GM23248 (cell line): ENCODE measurements at regions not wholly inside any gene's neighbourhood (a gene's known extent, or its start where the extent isn't known, plus 50 kb on each side); places are given as distances from the start of the nearest gene placed in this dataset.

ENCODE experiments used
- DNase-seq: peaks from one replicate; pipeline ENCODE4 v3.0.0-alpha.2; 2015
- H2AFZ ChIP-seq: fragments of 200-600 bp; sonication (generic); 2 replicates; pipeline ENCODE4 v1.6.1; 2016; ENCODE audit warnings: antibody characterized with exemption
- H3F3A ChIP-seq: fragments of 200-600 bp; sonication (generic); 2 replicates; pipeline ENCODE4 v1.6.1; 2016; ENCODE audit warnings: mild to moderate bottlenecking, antibody characterized with exemption, mixed run types; ENCODE audit not compliant: insufficient read depth
- H3K27ac ChIP-seq: fragments of 200-600 bp; sonication (generic); 2 replicates; pipeline ENCODE4 v1.5.1; 2016; ENCODE audit warnings: mild to moderate bottlenecking
- H3K27me3 ChIP-seq: fragments of 200-600 bp; sonication (generic); replicated peaks from 2 replicates; pipeline ENCODE4 v1.6.1; 2016; ENCODE audit warnings: mild to moderate bottlenecking; ENCODE audit not compliant: insufficient read depth
- H3K36me3 ChIP-seq: fragments of 200-600 bp; sonication (generic); 2 replicates; pipeline ENCODE4 v1.6.1; 2016; ENCODE audit warnings: low read depth, mild to moderate bottlenecking
- H3K4me1 ChIP-seq: fragments of 200-600 bp; sonication (generic); 2 replicates; pipeline ENCODE4 v1.6.1; 2016; ENCODE audit warnings: mild to moderate bottlenecking; ENCODE audit not compliant: insufficient read depth
- H3K4me2 ChIP-seq: fragments of 200-600 bp; sonication (generic); one replicate; pipeline ENCODE4 v1.6.1; 2016; ENCODE audit warnings: mild to moderate bottlenecking; ENCODE audit not compliant: unreplicated experiment
- H3K4me3 ChIP-seq: fragments of 200-600 bp; sonication (generic); 2 replicates; pipeline ENCODE4 v1.5.1; 2016; ENCODE audit warnings: mild to moderate bottlenecking
- H3K79me2 ChIP-seq: fragments of 200-600 bp; sonication (generic); 2 replicates; pipeline ENCODE4 v1.6.1; 2016; ENCODE audit warnings: mild to moderate bottlenecking; ENCODE audit not compliant: insufficient read depth
- H3K9ac ChIP-seq: fragments of 200-600 bp; sonication (generic); 2 replicates; pipeline ENCODE4 v1.6.1; 2016; ENCODE audit warnings: mild to moderate bottlenecking
- H3K9me2 ChIP-seq: fragments of 200-600 bp; sonication (generic); 2 replicates; pipeline ENCODE4 v1.6.1; 2016; ENCODE audit warnings: mixed run types, mild to moderate bottlenecking, moderate library complexity; ENCODE audit not compliant: insufficient read depth
- H3K9me3 ChIP-seq: fragments of 200-600 bp; sonication (generic); one replicate; pipeline ENCODE4 v1.6.1; 2017; ENCODE audit warnings: low read depth
- H4K20me1 ChIP-seq: fragments of 200-600 bp; sonication (generic); 2 replicates; pipeline ENCODE4 v1.6.0; 2016; ENCODE audit not compliant: insufficient read depth
- EZH2 ChIP-seq: fragments of 200-600 bp; sonication (generic); IDR thresholded peaks from 2 replicates; pipeline ENCODE4 v1.6.1; 2018; ENCODE audit warnings: antibody characterized with exemption, mild to moderate bottlenecking; ENCODE audit not compliant: insufficient read depth, poor library complexity, severe bottlenecking
- EZH2phosphoT487 ChIP-seq: fragments of 200-600 bp; sonication (generic); IDR thresholded peaks from 2 replicates; pipeline ENCODE4 v1.6.1; 2018; ENCODE audit warnings: antibody characterized with exemption, moderate library complexity, mild to moderate bottlenecking, low read depth; ENCODE audit not compliant: insufficient read depth
- WGBS, 2 experiments: methylation state at CpG; one replicate each; pipeline ENCODE4 v1.1.6; 2015 to 2017; ENCODE audit warnings: low lambda C conversion rate in 2 of 2, low coverage in 1 of 2; ENCODE audit errors: missing lambda C conversion rate in 2 of 2; 5-methylcytosine and 5-hydroxymethylcytosine counted together
- in situ Hi-C: fragments of 300-500 bp; cut with MboI; formaldehyde crosslinking; loops from 2 replicates; pipeline ENCODE4 v1.15.0; 2020

- in situ Hi-C loops = no loop called here
- no peaks in the 10 kb centered on the region for H3K9me2 ChIP-seq
- H3K9ac ChIP-seq = peak overlapping the region; percentile 31
- DNase-seq = peak; percentile 58
- peaks cover 26% of the 10 kb centered on the region for H3K4me1 ChIP-seq
- H3K4me3 ChIP-seq = no peak overlapping the region
- no peaks in the 10 kb centered on the region for H3K36me3 ChIP-seq
- H3K27me3 ChIP-seq = peaks cover 5% of the 10 kb centered on the region; the same call in 1 of the 2 replicates
- peak overlapping the region; percentile 91 for H3K27ac ChIP-seq
- TF ChIP-seq EZH2 (no peak), EZH2phosphoT487 (no peak)
- no peak overlapping the region for H2AFZ ChIP-seq
- no peaks in the 10 kb centered on the region for H4K20me1 ChIP-seq
- WGBS, 2 experiments = 17 to 25% methylated on average over 2 to 4 of the region's 4 CpGs
- H3K79me2 ChIP-seq = no peaks in the 10 kb centered on the region
- H3K9me3 ChIP-seq = no peaks in the 10 kb centered on the region
- H3F3A ChIP-seq = peaks cover 22% of the 10 kb centered on the region
- peak overlapping the region; percentile 22 for H3K4me2 ChIP-seq
Observed at GRCh38 chr11:76265771-76266241, 59.5 kb upstream of the WNT11 start.

DNA sequence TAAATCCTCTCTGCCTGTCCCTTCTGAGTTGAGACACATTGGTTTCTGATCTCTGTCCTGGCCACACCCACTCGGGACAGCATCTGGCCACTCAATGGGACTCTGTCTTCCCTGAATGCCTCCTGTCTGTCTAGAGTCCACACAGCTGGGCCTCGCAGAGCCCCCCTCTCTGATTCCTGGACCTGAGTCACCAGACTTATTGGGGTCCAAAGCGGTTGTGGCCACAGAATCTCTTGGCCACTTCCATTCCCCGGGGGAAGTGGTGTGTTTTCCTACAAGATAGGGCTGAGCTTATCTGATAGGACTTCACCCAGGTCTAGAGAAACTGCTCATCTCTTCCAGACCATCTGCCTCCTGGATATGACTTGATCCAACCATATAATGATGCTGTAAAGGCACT is 57.4 kb upstream of the WNT11 start:
- TF ChIP-seq EZH2phosphoT487 (no peak), EZH2 (no peak)
- Histone ChIP-seq H3K9me3 (no peaks in the 10 kb centered on the region), H2AFZ (no peak overlapping the region), H4K20me1 (no peaks in the 10 kb centered on the region), H3K36me3 (no peaks in the 10 kb centered on the region), H3K4me3 (no peak overlapping the region), H3K9me2 (no peaks in the 10 kb centered on the region), H3K9ac (no peak overlapping the region), H3K4me1 (peaks cover 26% of the 10 kb centered on the region), H3K27me3 (peaks cover 15% of the 10 kb centered on the region), H3K27ac (no peak overlapping the region), H3K4me2 (no peak overlapping the region), H3F3A (peaks cover 22% of the 10 kb centered on the region), H3K79me2 (no peaks in the 10 kb centered on the region)
- DNase-seq = no peak
- in situ Hi-C loops = no loop called here
- WGBS, 2 experiments = 74 to 85% methylated on average over 4 of the region's 4 CpGs

DNA sequence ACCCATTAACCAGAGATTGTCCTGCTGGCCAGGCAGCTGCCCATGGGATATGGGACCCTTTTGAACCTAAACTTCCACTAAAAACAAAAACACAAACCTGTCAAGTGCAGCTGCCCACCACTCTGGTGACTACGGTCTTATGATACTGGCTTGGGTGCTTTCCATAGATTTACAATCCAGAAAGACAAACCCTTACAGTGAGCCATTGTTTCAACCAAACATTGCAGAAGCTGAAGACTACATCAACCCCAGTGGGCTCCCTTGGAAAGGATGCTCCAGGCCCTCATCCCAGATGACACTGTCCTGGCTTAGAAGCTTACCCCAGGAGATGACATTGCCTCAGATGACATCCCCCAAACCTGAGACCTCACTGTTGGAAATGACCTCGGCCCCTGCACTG is 56.9 kb upstream of the WNT11 start:
- Histone ChIP-seq H3K79me2 (no peaks in the 10 kb centered on the region), H3K9me2 (no peaks in the 10 kb centered on the region), H3F3A (peaks cover 21% of the 10 kb centered on the region), H3K27me3 (peaks cover 20% of the 10 kb centered on the region), H2AFZ (no peak overlapping the region), H3K4me1 (peaks cover 26% of the 10 kb centered on the region), H4K20me1 (no peaks in the 10 kb centered on the region), H3K36me3 (no peaks in the 10 kb centered on the region), H3K9me3 (no peaks in the 10 kb centered on the region), H3K27ac (no peak overlapping the region), H3K4me2 (no peak overlapping the region), H3K9ac (no peak overlapping the region), H3K4me3 (no peak overlapping the region)
- 89 to 90% methylated on average over 2 of the region's 2 CpGs for WGBS, 2 experiments
- TF ChIP-seq EZH2 = no peak
- TF ChIP-seq EZH2phosphoT487 = no peak
- in situ Hi-C loops = no loop called here
- no peak for DNase-seq

DNA sequence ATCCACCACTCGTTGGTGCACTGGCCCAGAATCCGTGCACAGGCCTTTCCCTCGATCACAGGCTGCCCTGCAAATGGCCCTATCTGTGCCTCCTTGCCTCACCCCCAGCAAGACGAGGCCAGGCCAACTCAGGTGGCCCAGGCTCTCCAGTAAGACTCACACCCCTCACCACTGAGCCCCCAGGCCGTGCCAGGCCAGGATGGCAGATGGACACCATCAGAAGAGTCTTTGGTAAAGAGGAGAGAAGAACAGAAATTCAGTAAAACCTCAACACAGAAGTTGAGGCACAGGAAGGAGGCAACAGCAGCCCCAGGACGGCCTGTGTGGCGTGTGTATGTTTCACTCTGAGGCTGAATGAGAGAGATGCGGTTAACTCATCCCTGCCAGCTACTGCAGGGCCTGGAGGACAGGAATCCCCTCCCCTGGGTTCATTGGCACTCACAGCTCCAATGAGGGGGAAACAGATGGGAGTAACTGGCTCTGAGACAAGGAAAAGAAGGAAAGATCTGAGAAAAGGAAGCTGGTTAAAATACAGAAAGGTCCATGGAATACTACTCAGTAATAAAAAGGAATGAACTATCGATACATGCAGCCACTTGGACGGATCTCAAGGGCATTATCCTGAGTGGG is 54.1 kb upstream of the WNT11 start:
- Histone ChIP-seq H3K4me1 (peaks cover 2% of the 10 kb centered on the region; the same call in 1 of the 2 replicates), H3K4me2 (no peak overlapping the region), H3F3A (peaks cover 3% of the 10 kb centered on the region; the same call in 1 of the 2 replicates), H3K9me3 (no peaks in the 10 kb centered on the region), H3K36me3 (no peaks in the 10 kb centered on the region), H3K27ac (no peak overlapping the region), H3K79me2 (no peaks in the 10 kb centered on the region), H3K9me2 (no peaks in the 10 kb centered on the region), H3K9ac (no peak overlapping the region), H2AFZ (no peak overlapping the region), H3K4me3 (no peak overlapping the region), H3K27me3 (peaks cover 29% of the 10 kb centered on the region), H4K20me1 (no peaks in the 10 kb centered on the region)
- in situ Hi-C loops = no loop called here
- TF ChIP-seq EZH2 = no peak
- no peak for TF ChIP-seq EZH2phosphoT487
- 53 to 65% methylated on average over 10 of the region's 10 CpGs for WGBS, 2 experiments
- no peak for DNase-seq
